ENCODE measurements at regions not wholly inside any gene's neighbourhood (a gene's known extent, or its start where the extent isn't known, plus 50 kb on each side); places are given as distances from the start of the nearest gene placed in this dataset.
"Not testable (repeated sequence)": the region's sequence is repeated elsewhere in the genome, so short reads cannot be mapped to it uniquely, and the experiment has no call there.

GRCh38 chr6:9702914-9703313 lies 712.0 kb downstream of the TFAP2A start:
- DNase-seq = no peak

DNA sequence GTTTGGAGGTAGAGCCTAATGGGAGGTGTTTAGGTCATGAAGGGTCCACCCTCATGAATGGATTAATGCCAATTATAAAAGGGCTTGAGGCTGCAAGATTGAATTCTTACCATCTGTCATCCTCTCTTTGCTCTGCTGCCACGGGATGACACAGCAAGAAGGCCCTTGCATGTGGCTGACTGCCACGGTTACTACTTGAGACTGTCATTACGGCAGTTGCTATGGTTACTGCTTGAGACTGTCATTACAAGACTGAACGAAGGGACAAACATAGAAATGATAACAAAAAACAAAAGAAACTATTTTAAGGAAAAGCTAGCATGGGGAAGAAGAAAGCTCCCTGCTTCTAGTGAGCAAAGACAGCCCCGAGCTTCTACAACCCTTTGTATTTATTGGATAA lies 715.0 kb downstream of the TFAP2A start:
- Histone ChIP-seq H3K27me3 (ENCODE audit: control insufficient read depth, insufficient read depth, low read length) (no peaks in the 10 kb centered on the region), H3K4me3 (ENCODE audit: insufficient read depth, low read depth, low read length) (no peak overlapping the region), H3K36me3 (replicated peaks; ENCODE audit: control insufficient read depth, insufficient read depth, low read length) (no peaks in the 10 kb centered on the region)
- DNase-seq = no peak

More at GRCh38 chr6:9702914-9703313, 712.0 kb downstream of the TFAP2A start:
- no peaks in the 10 kb centered on the region for H3K36me3 ChIP-seq (replicated peaks; ENCODE audit: control insufficient read depth, insufficient read depth, low read length)
- H3K4me3 ChIP-seq (ENCODE audit: insufficient read depth, low read depth, low read length) = no peak overlapping the region
- no peaks in the 10 kb centered on the region for H3K27me3 ChIP-seq (ENCODE audit: control insufficient read depth, insufficient read depth, low read length)

DNA sequence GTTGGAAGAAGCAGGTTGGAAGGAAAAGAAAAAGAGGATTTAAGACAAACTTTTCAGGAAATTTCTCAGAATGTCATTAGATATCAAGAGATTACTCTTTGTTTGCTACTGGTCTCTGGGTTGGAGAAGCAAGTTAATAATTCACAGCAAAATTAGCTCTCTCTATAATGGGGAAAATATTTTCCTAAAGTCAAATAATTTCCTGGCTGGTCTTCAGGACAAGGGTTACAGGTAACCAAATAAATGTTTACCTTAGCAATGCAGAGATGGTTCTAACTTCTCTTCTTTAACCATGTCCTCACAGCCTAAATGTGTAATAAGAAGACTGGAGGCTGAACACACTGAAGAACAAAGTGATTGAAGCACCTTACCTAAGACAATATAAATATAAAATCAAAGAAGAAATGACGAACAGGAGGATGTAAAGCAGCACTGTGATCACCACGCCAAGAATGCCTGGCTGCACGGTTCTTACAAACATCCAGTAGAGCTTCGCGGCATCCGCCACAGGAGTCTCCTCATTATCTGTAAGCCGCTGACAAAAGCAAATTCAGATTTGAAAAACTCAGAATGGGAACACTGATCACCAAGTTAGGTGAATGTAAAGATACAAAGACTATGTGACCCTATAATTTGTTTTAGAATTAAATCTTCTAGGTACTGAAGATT lies 717.5 kb downstream of the TFAP2A start:
- H3K36me3 ChIP-seq (replicated peaks; ENCODE audit: control insufficient read depth, insufficient read depth, low read length) = no peaks in the 10 kb centered on the region
- no peaks in the 10 kb centered on the region for H3K27me3 ChIP-seq (ENCODE audit: control insufficient read depth, insufficient read depth, low read length)
- H3K4me3 ChIP-seq (ENCODE audit: insufficient read depth, low read depth, low read length) = no peak overlapping the region
- no peak for DNase-seq

- Histone ChIP-seq H3K27me3 (ENCODE audit: control insufficient read depth, insufficient read depth, low read length) (no peaks in the 10 kb centered on the region), H3K36me3 (replicated peaks; ENCODE audit: control insufficient read depth, insufficient read depth, low read length) (no peaks in the 10 kb centered on the region), H3K4me3 (ENCODE audit: insufficient read depth, low read depth, low read length) (no peak overlapping the region)
- no peak for DNase-seq
Measured at GRCh38 chr6:9690388-9690787, 724.5 kb downstream of the TFAP2A start.

- not testable (repeated sequence) for H3K36me3 ChIP-seq (replicated peaks; ENCODE audit: control insufficient read depth, insufficient read depth, low read length); H3K4me3 ChIP-seq (ENCODE audit: insufficient read depth, low read depth, low read length); H3K27me3 ChIP-seq (ENCODE audit: control insufficient read depth, insufficient read depth, low read length); DNase-seq
Measured at GRCh38 chr6:9680727-9681126, 734.1 kb downstream of the TFAP2A start.

DNA sequence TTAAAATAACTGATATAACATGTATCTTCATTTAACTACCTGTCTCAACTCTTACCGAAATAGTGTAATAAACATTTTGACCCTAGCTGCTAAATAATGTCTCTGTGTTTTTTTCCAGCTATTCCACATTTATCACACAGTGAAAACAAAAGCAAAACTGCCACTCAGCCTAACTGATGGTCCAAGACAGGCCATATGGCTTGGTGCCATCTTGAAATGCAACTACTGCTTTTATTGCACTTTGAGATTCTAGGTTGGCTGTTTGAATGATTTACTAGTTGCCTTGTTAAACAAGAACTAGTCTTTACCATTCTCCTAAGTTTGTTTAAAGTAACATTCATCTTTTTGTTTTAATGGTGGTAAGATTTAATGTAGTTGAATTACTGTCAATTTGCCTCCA lies 739.8 kb downstream of the TFAP2A start:
- no peak for DNase-seq
- no peak overlapping the region for H3K4me3 ChIP-seq (ENCODE audit: insufficient read depth, low read depth, low read length)
- no peaks in the 10 kb centered on the region for H3K36me3 ChIP-seq (replicated peaks; ENCODE audit: control insufficient read depth, insufficient read depth, low read length)
- no peaks in the 10 kb centered on the region for H3K27me3 ChIP-seq (ENCODE audit: control insufficient read depth, insufficient read depth, low read length)

DNA sequence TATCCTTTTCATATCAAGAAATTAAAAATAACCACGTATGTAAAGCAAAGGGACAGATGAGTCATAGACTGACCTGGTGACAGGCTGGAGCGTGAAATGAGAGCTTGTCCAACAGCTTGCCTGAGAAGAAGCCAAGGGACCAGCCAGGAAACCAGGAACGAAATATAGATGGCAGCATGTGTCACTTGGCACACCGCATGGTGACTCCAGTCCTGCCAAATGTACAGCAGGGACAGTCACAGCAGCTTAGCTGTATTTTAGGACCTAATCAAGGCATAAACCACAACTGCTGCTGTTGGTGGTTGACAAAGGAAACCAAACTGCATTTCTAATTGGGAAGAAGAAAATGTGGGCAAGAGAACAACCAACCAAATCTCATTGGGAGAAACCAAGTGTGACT lies 755.0 kb downstream of the TFAP2A start:
- no peak for DNase-seq
- H3K27me3 ChIP-seq (ENCODE audit: control insufficient read depth, insufficient read depth, low read length) = no peaks in the 10 kb centered on the region
- H3K36me3 ChIP-seq (replicated peaks; ENCODE audit: control insufficient read depth, insufficient read depth, low read length) = no peaks in the 10 kb centered on the region
- H3K4me3 ChIP-seq (ENCODE audit: insufficient read depth, low read depth, low read length) = no peak overlapping the region

DNA sequence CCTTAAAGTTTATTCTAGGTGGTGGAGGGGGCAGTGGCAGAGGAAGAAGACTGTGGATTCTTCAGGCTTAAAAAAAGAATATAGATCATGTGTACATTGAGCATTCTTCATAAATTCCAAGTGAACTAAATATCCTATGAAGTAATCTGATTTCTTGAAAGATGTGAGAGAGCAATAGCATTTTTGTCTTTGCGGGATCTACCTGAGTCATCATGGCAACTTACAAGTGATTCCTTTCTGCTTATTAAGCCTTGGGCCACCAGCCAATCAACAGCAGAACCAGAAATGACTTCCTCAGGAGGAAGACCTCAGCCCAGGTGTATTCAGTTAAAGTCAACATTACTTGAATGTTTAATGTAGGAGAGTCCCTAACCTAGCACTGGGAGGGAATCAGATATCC lies 756.9 kb downstream of the TFAP2A start:
- no peaks in the 10 kb centered on the region for H3K27me3 ChIP-seq (ENCODE audit: control insufficient read depth, insufficient read depth, low read length)
- H3K36me3 ChIP-seq (replicated peaks; ENCODE audit: control insufficient read depth, insufficient read depth, low read length) = no peaks in the 10 kb centered on the region
- no peak overlapping the region for H3K4me3 ChIP-seq (ENCODE audit: insufficient read depth, low read depth, low read length)
- DNase-seq = no peak

DNA sequence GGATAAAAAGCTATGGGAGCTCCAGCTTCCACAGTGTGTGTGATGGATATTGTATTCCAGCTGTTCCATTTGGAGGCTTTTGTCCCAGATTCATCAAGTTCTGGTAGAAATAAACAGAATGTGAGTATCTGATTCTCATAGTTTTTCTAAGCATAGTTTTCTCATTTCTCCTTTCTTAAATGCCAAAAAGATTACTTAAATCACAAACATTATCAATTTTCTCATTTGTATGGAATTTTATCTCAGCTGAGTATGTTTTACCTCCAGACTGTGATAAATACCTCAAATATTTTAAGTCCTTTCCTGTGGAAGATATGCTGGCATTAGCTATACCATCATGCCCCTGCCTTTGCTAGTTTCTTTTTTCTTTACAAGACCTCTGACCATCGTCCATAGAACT lies 767.3 kb downstream of the TFAP2A start:
- no peak overlapping the region for H3K4me3 ChIP-seq (ENCODE audit: insufficient read depth, low read depth, low read length)
- DNase-seq = no peak
- H3K36me3 ChIP-seq (replicated peaks; ENCODE audit: control insufficient read depth, insufficient read depth, low read length) = no peaks in the 10 kb centered on the region
- H3K27me3 ChIP-seq (ENCODE audit: control insufficient read depth, insufficient read depth, low read length) = no peaks in the 10 kb centered on the region

DNA sequence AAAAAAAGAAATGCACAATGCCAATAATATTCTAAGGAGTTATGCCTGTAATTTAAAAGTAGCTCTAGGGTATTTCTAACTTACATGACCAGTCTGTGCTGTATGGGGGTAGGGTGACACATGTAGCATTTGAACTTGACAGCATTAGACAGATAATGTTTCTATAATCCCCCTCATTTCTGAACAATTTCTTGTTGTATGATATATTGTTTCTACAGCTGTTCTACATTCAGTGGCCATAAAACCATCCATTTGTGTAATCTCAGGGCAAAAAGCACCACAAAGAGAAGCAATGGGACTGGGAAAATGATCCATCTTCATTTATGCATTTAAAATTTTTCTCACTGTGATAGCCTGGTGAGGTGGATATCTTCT lies 767.8 kb downstream of the TFAP2A start:
- no peaks in the 10 kb centered on the region for H3K36me3 ChIP-seq (replicated peaks; ENCODE audit: control insufficient read depth, insufficient read depth, low read length)
- H3K27me3 ChIP-seq (ENCODE audit: control insufficient read depth, insufficient read depth, low read length) = no peaks in the 10 kb centered on the region
- no peak for DNase-seq
- H3K4me3 ChIP-seq (ENCODE audit: insufficient read depth, low read depth, low read length) = no peak overlapping the region

DNA sequence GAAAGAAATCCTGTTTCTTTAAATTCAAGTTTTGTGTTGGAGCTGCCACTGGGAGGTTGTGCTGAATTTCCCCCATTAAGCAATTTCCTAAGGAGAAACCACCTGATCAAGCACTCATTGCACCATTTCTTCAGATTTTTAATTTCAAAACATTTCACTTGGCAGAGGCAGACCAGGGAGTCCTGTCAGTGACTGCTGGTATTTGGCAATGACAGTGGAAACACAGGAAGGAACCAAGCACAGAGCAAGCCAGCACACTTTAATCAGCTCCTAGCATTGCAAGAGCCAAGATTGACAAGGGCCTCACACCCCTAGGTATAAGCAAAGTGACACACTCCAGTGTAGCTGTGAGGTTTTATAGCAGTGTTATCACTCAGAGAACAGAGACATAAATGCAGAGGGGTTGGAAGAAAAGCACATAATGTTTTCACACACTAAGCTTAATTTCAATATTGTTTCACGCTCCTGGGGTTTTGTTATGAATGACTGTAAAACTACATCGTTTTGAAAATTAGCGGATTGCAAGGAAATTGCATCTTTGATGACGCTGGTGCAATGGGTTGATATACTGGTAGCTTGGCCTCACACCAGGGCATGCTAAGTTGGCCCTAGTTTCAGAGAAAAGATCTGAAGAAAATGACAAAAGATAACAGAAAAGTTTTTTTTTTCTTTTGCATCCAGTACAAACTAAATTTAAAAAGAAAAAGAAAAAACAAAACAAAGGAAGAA lies 768.4 kb downstream of the TFAP2A start:
- no peak overlapping the region for H3K4me3 ChIP-seq (ENCODE audit: insufficient read depth, low read depth, low read length)
- H3K27me3 ChIP-seq (ENCODE audit: control insufficient read depth, insufficient read depth, low read length) = no peaks in the 10 kb centered on the region
- no peaks in the 10 kb centered on the region for H3K36me3 ChIP-seq (replicated peaks; ENCODE audit: control insufficient read depth, insufficient read depth, low read length)
- DNase-seq = no peak

DNA sequence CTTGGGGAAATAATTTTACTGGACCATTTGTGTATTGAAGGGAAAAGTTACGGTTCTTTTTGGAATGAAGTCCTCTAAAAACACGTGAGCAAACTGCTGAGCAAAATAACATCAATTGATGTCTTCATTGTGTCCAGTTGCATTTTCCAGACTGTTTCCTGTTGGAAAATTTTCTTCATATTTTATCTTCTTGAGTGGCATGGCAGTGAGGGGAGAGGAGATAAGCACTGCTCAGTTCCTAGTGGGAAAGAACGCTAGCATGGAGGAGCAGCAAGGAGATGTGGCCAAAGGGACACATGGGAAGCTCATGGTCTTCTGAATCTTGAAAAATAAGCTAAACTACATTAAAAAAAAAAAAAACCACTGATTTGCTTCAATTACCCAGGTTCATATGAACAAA lies 776.0 kb downstream of the TFAP2A start:
- H3K36me3 ChIP-seq (replicated peaks; ENCODE audit: control insufficient read depth, insufficient read depth, low read length) = no peaks in the 10 kb centered on the region
- DNase-seq = no peak
- no peak overlapping the region for H3K4me3 ChIP-seq (ENCODE audit: insufficient read depth, low read depth, low read length)
- no peaks in the 10 kb centered on the region for H3K27me3 ChIP-seq (ENCODE audit: control insufficient read depth, insufficient read depth, low read length)

DNA sequence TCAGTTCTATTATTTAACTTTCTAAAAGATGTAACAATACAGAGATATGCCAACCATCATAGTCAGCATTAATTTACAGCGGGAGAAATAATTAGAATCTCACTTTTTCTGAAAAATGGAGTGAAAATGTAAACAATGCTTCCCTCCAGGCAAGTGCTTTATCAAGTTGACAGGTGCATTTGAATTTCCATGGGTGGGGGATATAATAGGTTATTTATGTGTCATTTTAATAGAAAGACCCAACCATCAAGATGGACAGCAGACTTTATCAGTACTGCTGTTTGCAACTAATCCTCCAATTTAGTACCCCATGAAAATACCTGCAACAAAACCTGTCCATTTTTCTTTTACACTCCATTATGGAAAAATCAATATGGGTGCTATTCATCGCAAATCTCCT lies 780.1 kb downstream of the TFAP2A start:
- DNase-seq = no peak
- Histone ChIP-seq H3K27me3 (ENCODE audit: control insufficient read depth, insufficient read depth, low read length) (no peaks in the 10 kb centered on the region), H3K36me3 (replicated peaks; ENCODE audit: control insufficient read depth, insufficient read depth, low read length) (no peaks in the 10 kb centered on the region), H3K4me3 (ENCODE audit: insufficient read depth, low read depth, low read length) (no peak overlapping the region)

- no peaks in the 10 kb centered on the region for H3K27me3 ChIP-seq (ENCODE audit: control insufficient read depth, insufficient read depth, low read length)
- DNase-seq = no peak
- H3K4me3 ChIP-seq (ENCODE audit: insufficient read depth, low read depth, low read length) = no peak overlapping the region
- no peaks in the 10 kb centered on the region for H3K36me3 ChIP-seq (replicated peaks; ENCODE audit: control insufficient read depth, insufficient read depth, low read length)
Measured at GRCh38 chr6:9632026-9632425, 782.8 kb downstream of the TFAP2A start.

DNA sequence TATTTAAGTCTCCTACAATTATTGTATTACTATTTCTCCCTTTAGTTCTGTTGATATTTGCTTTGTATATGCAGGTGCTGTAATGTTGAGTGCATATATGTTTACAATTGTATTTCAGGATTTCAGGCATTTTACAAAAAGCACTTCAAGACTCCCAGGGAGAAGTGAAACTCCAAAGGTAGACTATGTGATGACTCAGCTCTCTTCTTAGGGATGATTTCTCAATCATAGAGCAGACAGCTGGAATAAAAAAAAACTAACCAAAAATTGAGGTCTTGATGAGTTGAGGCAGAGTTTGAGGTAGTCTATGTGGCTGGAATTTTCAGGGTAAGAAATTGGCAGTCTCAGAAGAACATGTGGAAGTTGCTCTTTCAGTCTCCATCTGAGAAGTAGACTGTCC lies 786.1 kb downstream of the TFAP2A start:
- no peak for DNase-seq
- Histone ChIP-seq H3K4me3 (ENCODE audit: insufficient read depth, low read depth, low read length) (no peak overlapping the region), H3K36me3 (replicated peaks; ENCODE audit: control insufficient read depth, insufficient read depth, low read length) (no peaks in the 10 kb centered on the region), H3K27me3 (ENCODE audit: control insufficient read depth, insufficient read depth, low read length) (no peaks in the 10 kb centered on the region)

Data from H7 (cell line).